ENCODE measurements at regions not wholly inside any gene's neighbourhood (a gene's known extent, or its start where the extent isn't known, plus 50 kb on each side); places are given as distances from the start of the nearest gene placed in this dataset.
"Not testable (repeated sequence)": the region's sequence is repeated elsewhere in the genome, so short reads cannot be mapped to it uniquely, and the experiment has no call there.

DNA sequence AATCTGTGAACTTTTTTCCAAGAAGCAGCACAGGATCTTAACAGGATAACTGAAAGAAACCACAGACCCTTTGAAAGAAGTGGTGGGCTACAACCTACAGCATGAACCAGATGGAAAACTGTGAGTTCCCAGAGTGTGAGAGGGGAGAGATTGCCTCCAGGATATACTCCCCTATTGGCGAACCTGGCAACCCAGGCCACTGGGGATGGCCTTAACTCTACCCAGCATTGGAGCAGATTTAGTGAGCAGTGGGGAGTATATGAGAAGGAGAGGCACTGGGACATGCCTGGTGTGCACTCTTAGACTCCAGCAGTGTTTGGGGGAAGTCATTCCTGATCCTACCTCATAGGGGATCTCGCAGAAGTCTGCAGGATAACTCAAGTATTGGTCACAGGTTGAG, 201.0 kb upstream of the TP63 start:
- TF ChIP-seq CHD1 (IDR thresholded peaks at IDR 0.05; ENCODE audit: low read depth, low read length) (no peak), MAFK (IDR thresholded peaks at IDR 0.05; ENCODE audit: low read depth, low read length) (no peak), RCOR1 (IDR thresholded peaks at IDR 0.05; ENCODE audit: insufficient replicate concordance, low read length) (no peak)
- H3K23ac ChIP-seq (ENCODE audit: low read depth, low read length): no peak overlapping the region
- no TSS peak for BruUV-seq (replicated peaks)
- H3K9ac ChIP-seq (ENCODE audit: low read depth, low read length): no peak overlapping the region
- no peak overlapping the region for H2BK5ac ChIP-seq (ENCODE audit: low read depth, low read length, poor library complexity, severe bottlenecking)
- H2AFZ ChIP-seq (replicated peaks; ENCODE audit: low read length, poor library complexity): no peak overlapping the region
- H3K79me1 ChIP-seq (ENCODE audit: low read depth in 1 of 2, low read length in 2 of 2): no peaks in the 10 kb centered on the region
- no peak overlapping the region for H2AK5ac ChIP-seq (ENCODE audit: low read depth, low read length)
- in situ Hi-C loops (cut with MboI; ENCODE audit: low sequenced_read_pairs): no loop called here
- H2BK15ac ChIP-seq (ENCODE audit: low read depth, low read length): no peak overlapping the region
- no peak overlapping the region for H4K91ac ChIP-seq (ENCODE audit: insufficient read depth, low read depth, low read length)
- H4K8ac ChIP-seq (ENCODE audit: low read depth in 2 of 2, low read length in 2 of 2): no peak overlapping the region
- no peak overlapping the region for H3K14ac ChIP-seq (replicated peaks; ENCODE audit: low read depth, low read length)
- no peak overlapping the region for H3K4me2 ChIP-seq (ENCODE audit: low read depth, low read length)
- no peaks in the 10 kb centered on the region for H3K4me1 ChIP-seq (ENCODE audit: control insufficient read depth, insufficient read depth, low read length)
- H3K4ac ChIP-seq (ENCODE audit: low read depth, low read length): no peak overlapping the region
- no peak overlapping the region for H2BK20ac ChIP-seq (ENCODE audit: low read depth, low read length)
- no peak overlapping the region for H3K27ac ChIP-seq (ENCODE audit: insufficient read depth, low read length)
- H4K5ac ChIP-seq (ENCODE audit: low read depth, low read length): no peak overlapping the region
- ChIA-PET POLR2A (ENCODE audit: unreplicated experiment) (no interaction called here), CTCF (no interaction called here)
- no peak overlapping the region for H2BK120ac ChIP-seq (ENCODE audit: low read depth, low read length)
- H4K20me1 ChIP-seq (ENCODE audit: insufficient read depth, low read length): no peaks in the 10 kb centered on the region
- no peaks in the 10 kb centered on the region for H3K36me3 ChIP-seq (ENCODE audit: control insufficient read depth, insufficient read depth, low read length)
- no peak for ATAC-seq (ENCODE audit: low read depth)
- no peaks in the 10 kb centered on the region for H3K27me3 ChIP-seq (ENCODE audit: control insufficient read depth, insufficient read depth, low read length)
- no peaks in the 10 kb centered on the region for H3K9me1 ChIP-seq (ENCODE audit: insufficient read depth, low read length)
- WGBS, 2 experiments (ENCODE audit: extremely low coverage in 2 of 2, insufficient read length in 1 of 2): 60% methylated on average over 1 of the region's 2 CpGs; no CpG with 5 or more reads in 1 of the 2 experiments
- H3K18ac ChIP-seq (ENCODE audit: low read depth, low read length): no peak overlapping the region
- intact Hi-C loops (cut with micrococcal nuclease): no loop called here
- no peaks in the 10 kb centered on the region for H3K9me3 ChIP-seq (ENCODE audit: control insufficient read depth, insufficient read depth, low read length)
- no peak for DNase-seq
- no peak overlapping the region for H3K56ac ChIP-seq (ENCODE audit: extremely low read depth, insufficient read depth, low read length)
- no peak overlapping the region for H2AK9ac ChIP-seq (replicated peaks; ENCODE audit: low read depth, low read length, poor library complexity)
- dilution Hi-C loops (cut with HindIII; ENCODE audit: low sequenced_read_pairs, unreplicated experiment): no loop called here
- no peak overlapping the region for H3K4me3 ChIP-seq (ENCODE audit: insufficient read depth, low read depth, low read length)

DNA sequence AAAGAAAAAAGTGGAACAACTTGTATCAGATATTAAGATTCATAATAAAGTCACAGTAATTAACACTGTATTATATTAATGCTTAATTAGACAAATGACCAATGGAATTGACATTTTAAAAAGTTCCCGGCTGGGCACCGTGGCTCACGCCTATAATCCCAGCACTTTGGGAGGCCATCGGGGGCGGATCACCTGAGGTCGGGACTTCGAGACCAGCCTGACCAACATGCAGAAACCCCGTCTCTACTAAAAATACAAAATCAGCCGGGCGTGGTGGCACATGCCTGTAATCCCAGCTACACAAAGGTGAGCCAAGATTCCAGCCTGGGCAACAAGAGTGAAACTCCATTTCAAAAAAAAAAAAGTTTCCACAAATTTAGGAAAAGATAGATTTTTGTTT, 188.9 kb upstream of the TP63 start:
- H3K79me1 ChIP-seq (ENCODE audit: low read depth in 1 of 2, low read length in 2 of 2); H2BK5ac ChIP-seq (ENCODE audit: low read depth, low read length, poor library complexity, severe bottlenecking); intact Hi-C loops (cut with micrococcal nuclease); ATAC-seq (ENCODE audit: low read depth); in situ Hi-C loops (cut with MboI; ENCODE audit: low sequenced_read_pairs); H3K14ac ChIP-seq (replicated peaks; ENCODE audit: low read depth, low read length); H3K9me3 ChIP-seq (ENCODE audit: control insufficient read depth, insufficient read depth, low read length); DNase-seq; H3K4ac ChIP-seq (ENCODE audit: low read depth, low read length); H3K4me2 ChIP-seq (ENCODE audit: low read depth, low read length); H3K23ac ChIP-seq (ENCODE audit: low read depth, low read length); H3K27me3 ChIP-seq (ENCODE audit: control insufficient read depth, insufficient read depth, low read length); H3K36me3 ChIP-seq (ENCODE audit: control insufficient read depth, insufficient read depth, low read length); H2BK120ac ChIP-seq (ENCODE audit: low read depth, low read length); BruUV-seq (replicated peaks); H2BK15ac ChIP-seq (ENCODE audit: low read depth, low read length); H3K9ac ChIP-seq (ENCODE audit: low read depth, low read length); H2AK9ac ChIP-seq (replicated peaks; ENCODE audit: low read depth, low read length, poor library complexity); H4K91ac ChIP-seq (ENCODE audit: insufficient read depth, low read depth, low read length); H2BK20ac ChIP-seq (ENCODE audit: low read depth, low read length); H3K27ac ChIP-seq (ENCODE audit: insufficient read depth, low read length); H4K8ac ChIP-seq (ENCODE audit: low read depth in 2 of 2, low read length in 2 of 2); H3K4me3 ChIP-seq (ENCODE audit: insufficient read depth, low read depth, low read length); H2AFZ ChIP-seq (replicated peaks; ENCODE audit: low read length, poor library complexity); H2AK5ac ChIP-seq (ENCODE audit: low read depth, low read length); H4K5ac ChIP-seq (ENCODE audit: low read depth, low read length); H3K4me1 ChIP-seq (ENCODE audit: control insufficient read depth, insufficient read depth, low read length); dilution Hi-C loops (cut with HindIII; ENCODE audit: low sequenced_read_pairs, unreplicated experiment); H3K9me1 ChIP-seq (ENCODE audit: insufficient read depth, low read length); H3K56ac ChIP-seq (ENCODE audit: extremely low read depth, insufficient read depth, low read length); POLR2A ChIA-PET (ENCODE audit: unreplicated experiment); H4K20me1 ChIP-seq (ENCODE audit: insufficient read depth, low read length); H3K18ac ChIP-seq (ENCODE audit: low read depth, low read length): not testable (repeated sequence)
- CTCF ChIA-PET: interaction anchor here (0.6 kb wide), 1 partner anchor 109 kb away, joined by 3 read pairs; no protein-coding TSS in a partner anchor
- WGBS, 2 experiments (ENCODE audit: extremely low coverage in 2 of 2, insufficient read length in 1 of 2): 80% methylated on average over 1 of the region's 10 CpGs; no CpG with 5 or more reads in 1 of the 2 experiments
